Colonic mucosa (tissue), 4 donors: ENCODE measurements at regions not wholly inside any gene's neighbourhood (a gene's known extent, or its start where the extent isn't known, plus 50 kb on each side); places are given as distances from the start of the nearest gene placed in this dataset.
"Not testable (repeated sequence)": the region's sequence is repeated elsewhere in the genome, so short reads cannot be mapped to it uniquely, and the experiment has no call there.

Experiments used
- DNase-seq: peaks from one replicate; pipeline ENCODE4 v3.0.0-alpha.2; 2020
- H3K27ac ChIP-seq: fragments of 200-600 bp; one replicate; pipeline ENCODE4 v1.8.0; 2021
- H3K27me3 ChIP-seq: fragments of 200-600 bp; one replicate; pipeline ENCODE4 v1.8.0; 2021
- H3K36me3 ChIP-seq: fragments of 200-600 bp; one replicate; pipeline ENCODE4 v1.8.0; 2021
- H3K4me1 ChIP-seq: fragments of 200-600 bp; one replicate; pipeline ENCODE4 v1.8.0; 2021; ENCODE audit warnings: mild to moderate bottlenecking
- H3K4me3 ChIP-seq: fragments of 200-600 bp; one replicate; pipeline ENCODE4 v1.8.0; 2021
- H3K9ac ChIP-seq, 2 donors: one replicate each; pipeline ENCODE4 v1.7.0; 2013; ENCODE audit warnings: control low read depth in 2 of 2, low read depth in 2 of 2, low read length in 2 of 2
- H3K9me3 ChIP-seq: fragments of 200-600 bp; one replicate; pipeline ENCODE4 v1.8.0; 2021
- intact Hi-C: fragments of 100-400 bp; cut with DNase I; formaldehyde crosslinking; loops from one replicate; pipeline ENCODE4 v1.14.1; 2022
- TF ChIP-seq, protein P1 (sequence below): fragments of 200-600 bp; IDR thresholded peaks from one replicate; pipeline ENCODE4 v1.8.0; 2022; ENCODE audit warnings: antibody characterized with exemption, mild to moderate bottlenecking
- donor health status: healthy.
- donor health status: DM: no; HTN: no; CAD: no.
- donor health status: DM: no; HTN: no; CAD: no.

DNA sequence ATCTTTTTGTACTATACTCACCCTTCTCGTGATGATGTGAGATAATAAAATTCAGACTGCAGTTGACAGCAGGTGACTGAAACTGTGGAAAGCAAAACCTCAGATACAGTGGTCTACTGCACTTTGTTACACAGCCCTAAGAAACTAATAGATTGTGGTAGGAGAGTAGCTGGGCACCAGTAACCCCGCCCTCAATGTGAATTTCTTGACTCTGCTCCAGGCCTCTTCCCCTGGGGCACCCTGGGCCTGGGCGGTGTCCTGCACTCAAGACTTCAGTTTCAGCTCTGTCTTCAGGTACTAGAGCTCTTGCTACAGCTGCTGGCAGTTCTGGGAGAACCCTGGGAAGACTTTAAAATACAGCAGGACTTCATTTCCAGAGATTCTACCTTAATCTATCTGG, 197.6 kb upstream of the AVPR1A start:
- TF ChIP-seq, protein P1, sequence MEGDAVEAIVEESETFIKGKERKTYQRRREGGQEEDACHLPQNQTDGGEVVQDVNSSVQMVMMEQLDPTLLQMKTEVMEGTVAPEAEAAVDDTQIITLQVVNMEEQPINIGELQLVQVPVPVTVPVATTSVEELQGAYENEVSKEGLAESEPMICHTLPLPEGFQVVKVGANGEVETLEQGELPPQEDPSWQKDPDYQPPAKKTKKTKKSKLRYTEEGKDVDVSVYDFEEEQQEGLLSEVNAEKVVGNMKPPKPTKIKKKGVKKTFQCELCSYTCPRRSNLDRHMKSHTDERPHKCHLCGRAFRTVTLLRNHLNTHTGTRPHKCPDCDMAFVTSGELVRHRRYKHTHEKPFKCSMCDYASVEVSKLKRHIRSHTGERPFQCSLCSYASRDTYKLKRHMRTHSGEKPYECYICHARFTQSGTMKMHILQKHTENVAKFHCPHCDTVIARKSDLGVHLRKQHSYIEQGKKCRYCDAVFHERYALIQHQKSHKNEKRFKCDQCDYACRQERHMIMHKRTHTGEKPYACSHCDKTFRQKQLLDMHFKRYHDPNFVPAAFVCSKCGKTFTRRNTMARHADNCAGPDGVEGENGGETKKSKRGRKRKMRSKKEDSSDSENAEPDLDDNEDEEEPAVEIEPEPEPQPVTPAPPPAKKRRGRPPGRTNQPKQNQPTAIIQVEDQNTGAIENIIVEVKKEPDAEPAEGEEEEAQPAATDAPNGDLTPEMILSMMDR = no peak
- DNase-seq = no peak
- Histone ChIP-seq H3K4me3 (no peak overlapping the region), H3K27ac (no peak overlapping the region), H3K9ac (no peak overlapping the region), H3K36me3 (no peaks in the 10 kb centered on the region), H3K9me3 (no peaks in the 10 kb centered on the region), H3K4me1 (no peaks in the 10 kb centered on the region), H3K27me3 (no peaks in the 10 kb centered on the region)
- intact Hi-C loops = no loop called here

DNA sequence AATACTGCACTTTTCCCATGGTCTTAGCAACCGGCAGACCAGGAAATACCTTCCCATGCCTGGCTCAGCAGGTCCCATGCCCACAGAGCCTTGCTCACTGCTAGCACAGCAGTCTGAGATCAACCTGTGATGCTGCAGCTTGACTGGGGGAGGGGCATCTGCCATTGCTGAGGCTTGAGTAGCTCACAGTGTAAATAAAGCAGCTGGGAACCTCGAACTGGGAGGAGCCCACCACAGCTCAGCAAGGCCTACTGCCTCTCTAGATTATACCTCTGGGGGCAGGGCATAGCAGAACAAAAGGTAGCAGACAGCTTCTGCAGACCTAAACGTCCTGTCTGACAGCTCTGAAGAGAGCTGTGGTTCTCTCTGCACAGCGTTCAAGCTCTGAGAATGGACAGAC, 186.2 kb upstream of the AVPR1A start:
- H3K27ac ChIP-seq, intact Hi-C loops, H3K9ac ChIP-seq, H3K4me3 ChIP-seq, H3K9me3 ChIP-seq, H3K27me3 ChIP-seq, H3K36me3 ChIP-seq, DNase-seq, H3K4me1 ChIP-seq: not testable (repeated sequence)

DNA sequence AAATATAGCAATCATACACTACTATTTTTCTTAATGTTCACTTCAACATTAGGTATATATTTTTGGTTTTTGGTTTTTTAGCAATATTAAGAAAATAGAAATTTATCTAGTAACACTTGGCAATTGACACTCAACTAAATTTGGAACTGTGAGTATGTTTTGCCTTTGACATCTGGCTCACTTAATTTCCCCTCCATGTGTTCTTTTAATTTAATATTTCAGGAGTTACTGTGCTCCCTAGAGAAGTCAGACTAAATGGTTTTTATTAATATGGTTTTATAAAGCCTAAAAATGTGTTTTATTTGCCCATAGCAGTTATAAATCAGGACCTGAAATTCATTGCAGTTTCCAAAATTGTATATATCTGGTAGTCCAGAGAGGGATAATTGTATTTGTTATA, 175.3 kb upstream of the AVPR1A start:
- no peak overlapping the region for H3K4me3 ChIP-seq
- H3K36me3 ChIP-seq = no peaks in the 10 kb centered on the region
- no peaks in the 10 kb centered on the region for H3K9me3 ChIP-seq
- no peak for DNase-seq
- H3K27me3 ChIP-seq = no peaks in the 10 kb centered on the region
- no peaks in the 10 kb centered on the region for H3K4me1 ChIP-seq
- no peak overlapping the region for H3K9ac ChIP-seq
- intact Hi-C loops = no loop called here
- H3K27ac ChIP-seq = no peak overlapping the region
- TF ChIP-seq, protein P1 = no peak

DNA sequence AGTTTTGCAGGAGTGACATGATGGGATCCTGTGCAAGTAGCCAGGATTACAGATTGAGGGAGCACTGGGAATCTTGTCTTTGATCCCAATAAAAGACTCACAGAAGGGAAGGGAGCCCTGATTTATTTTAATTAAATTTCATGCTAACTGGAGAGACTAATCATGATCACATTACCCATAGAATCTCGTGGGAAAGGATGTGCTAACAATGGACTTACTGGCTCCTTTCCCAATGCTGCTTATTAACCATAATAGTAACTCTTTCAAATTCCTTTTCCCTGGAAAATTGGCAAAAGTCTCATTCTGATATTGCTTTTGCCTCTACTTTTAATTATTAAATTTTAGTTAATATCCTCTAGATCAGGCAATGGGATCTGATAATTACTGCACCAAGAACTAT, 174.8 kb upstream of the AVPR1A start:
- TF ChIP-seq, protein P1 = no peak
- no peak overlapping the region for H3K27ac ChIP-seq
- no peaks in the 10 kb centered on the region for H3K4me1 ChIP-seq
- H3K4me3 ChIP-seq = no peak overlapping the region
- H3K9me3 ChIP-seq = no peaks in the 10 kb centered on the region
- intact Hi-C loops = no loop called here
- DNase-seq = no peak
- H3K27me3 ChIP-seq = no peaks in the 10 kb centered on the region
- no peak overlapping the region for H3K9ac ChIP-seq
- no peaks in the 10 kb centered on the region for H3K36me3 ChIP-seq

DNA sequence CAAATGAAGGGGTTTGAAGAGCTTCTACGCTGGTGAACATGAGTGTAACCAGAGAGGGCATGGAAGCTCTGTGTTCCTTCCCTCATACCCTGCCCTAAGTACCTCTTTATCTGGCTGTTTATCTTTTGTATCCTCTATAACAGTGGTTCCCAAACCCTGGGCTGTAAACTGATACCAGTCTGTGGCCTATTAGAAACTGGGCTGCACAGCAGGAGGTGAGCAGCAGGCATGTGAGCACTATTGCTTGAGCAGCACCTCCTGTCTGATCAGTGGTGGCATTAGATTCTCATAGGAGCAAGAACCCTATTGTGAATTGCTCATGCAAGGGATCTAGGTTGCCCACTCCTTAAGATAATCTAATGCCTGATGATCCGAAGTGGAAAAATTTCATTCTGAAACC, 172.9 kb upstream of the AVPR1A start:
- Histone ChIP-seq H3K9ac (no peak overlapping the region), H3K4me3 (no peak overlapping the region), H3K27me3 (no peaks in the 10 kb centered on the region), H3K36me3 (no peaks in the 10 kb centered on the region), H3K4me1 (no peaks in the 10 kb centered on the region), H3K9me3 (no peaks in the 10 kb centered on the region), H3K27ac (no peak overlapping the region)
- DNase-seq = no peak
- TF ChIP-seq, protein P1 = no peak
- intact Hi-C loops = no loop called here

DNA sequence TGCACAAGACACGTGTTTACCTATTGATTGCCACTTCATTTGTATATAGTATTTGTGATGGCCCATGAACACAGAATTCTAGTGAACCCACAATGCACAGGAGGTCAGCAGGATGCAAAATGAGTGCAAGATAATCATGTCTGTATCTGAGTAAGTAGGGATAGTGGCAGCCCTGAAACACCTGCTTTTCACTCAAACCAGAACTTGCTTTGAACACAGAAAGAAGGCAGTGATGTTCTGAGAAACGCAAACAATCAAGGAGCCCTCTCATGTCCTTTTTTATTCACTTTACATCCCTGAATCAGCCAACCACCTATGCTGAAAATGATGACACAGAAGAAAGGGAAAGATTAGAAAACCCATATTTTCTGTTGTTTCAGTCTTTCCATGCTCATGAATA, 170.4 kb upstream of the AVPR1A start:
- Histone ChIP-seq H3K4me3 (no peak overlapping the region), H3K9me3 (no peaks in the 10 kb centered on the region), H3K27me3 (no peaks in the 10 kb centered on the region), H3K9ac (no peak overlapping the region), H3K4me1 (no peaks in the 10 kb centered on the region), H3K27ac (no peak overlapping the region), H3K36me3 (no peaks in the 10 kb centered on the region)
- no peak for DNase-seq
- intact Hi-C loops = no loop called here
- TF ChIP-seq, protein P1 = no peak
